ENCODE measurements at regions not wholly inside any gene's neighbourhood (a gene's known extent, or its start where the extent isn't known, plus 50 kb on each side); places are given as distances from the start of the nearest gene placed in this dataset.

- no peak for DNase-seq
Observed at GRCh38 chr6:147869869-147870268, 361.4 kb downstream of the SAMD5 start.

GRCh38 chr6:147870506-147871110 lies 362.1 kb downstream of the SAMD5 start:
- DNase-seq, result no peak

DNA sequence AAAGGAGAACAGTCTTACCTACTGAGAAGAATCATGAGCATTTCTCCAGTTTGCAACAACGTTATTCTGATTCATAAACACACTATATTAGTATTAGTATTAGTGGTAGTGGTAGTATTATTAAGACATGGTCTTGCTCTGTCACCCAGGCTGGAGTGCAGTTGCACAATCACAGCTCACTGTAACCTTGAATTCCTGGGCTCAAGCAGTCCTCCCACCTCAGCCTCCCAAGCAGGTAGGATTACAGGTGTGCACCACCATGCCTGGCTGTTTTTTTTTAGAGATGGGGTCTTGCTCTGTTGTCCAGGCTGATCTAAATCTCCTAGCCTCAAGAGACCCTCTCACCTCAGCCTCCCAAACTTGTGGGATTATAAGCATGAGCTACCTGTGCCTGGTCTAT lies 363.5 kb downstream of the SAMD5 start:
- DNase-seq, result no peak

DNA sequence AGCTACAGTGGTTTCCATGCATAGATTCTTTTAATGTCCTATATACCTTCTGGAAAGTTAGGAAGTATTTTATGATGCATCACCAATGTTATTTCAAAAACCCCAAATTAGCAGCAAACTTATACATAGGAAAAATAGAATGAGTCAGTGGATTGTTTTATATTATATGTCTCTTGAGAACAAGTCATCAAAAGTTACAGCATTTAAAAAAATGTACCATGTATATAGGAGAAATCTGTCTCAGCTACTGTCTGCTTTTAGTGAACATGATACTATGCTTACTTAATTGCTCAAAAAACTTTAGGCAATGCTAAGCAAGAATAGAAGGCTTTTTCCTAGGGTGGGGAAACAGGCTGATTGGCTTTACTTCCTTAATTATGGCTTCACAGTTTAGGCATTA lies 365.3 kb downstream of the SAMD5 start:
- DNase-seq, result no peak

DNA sequence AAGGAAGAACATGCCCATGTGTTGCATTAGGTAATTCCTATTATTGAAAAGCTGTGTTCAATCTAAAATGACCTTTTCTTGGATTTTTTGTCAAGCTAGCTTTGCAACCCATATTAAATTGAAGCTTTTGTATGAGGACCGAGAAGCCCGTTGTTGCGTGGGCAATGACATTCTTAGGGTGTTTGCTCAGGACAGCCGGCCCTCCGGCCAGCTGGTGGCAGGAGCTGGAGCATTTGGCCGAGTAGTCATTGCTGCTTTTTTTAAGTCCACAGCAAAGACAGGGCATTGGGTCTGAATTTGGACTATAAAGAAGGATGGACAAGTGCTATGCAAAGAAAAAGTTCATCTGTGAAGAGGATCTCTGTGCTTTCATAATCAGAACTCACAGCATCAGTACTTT lies 365.8 kb downstream of the SAMD5 start:
- DNase-seq, result no peak

DNA sequence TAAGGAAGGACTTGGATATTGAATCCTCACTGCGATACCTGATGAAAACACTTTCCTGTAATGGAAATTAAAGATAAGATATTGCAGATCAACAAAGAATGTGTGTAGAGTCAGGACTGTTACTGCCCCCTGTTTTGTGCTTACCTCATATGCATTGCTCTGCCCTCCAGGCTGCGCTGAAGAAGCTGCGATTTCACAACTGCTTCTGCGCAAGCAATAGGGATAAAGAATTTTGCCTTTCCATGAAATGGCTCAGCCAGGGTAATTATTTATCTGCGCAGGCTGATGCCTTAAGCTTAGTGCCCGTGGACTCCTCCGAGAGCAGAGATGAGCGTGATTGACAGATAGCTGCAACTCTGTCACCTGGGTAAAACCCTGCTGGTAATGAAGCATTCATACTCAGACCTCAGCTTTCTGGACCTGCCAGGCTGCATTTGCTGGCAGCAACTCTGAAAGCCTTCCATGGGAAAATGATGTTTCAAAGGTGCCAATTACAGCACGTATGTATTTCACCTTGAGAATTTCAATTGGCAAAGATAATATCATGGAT lies 370.6 kb downstream of the SAMD5 start:
- DNase-seq, result no peak

DNA sequence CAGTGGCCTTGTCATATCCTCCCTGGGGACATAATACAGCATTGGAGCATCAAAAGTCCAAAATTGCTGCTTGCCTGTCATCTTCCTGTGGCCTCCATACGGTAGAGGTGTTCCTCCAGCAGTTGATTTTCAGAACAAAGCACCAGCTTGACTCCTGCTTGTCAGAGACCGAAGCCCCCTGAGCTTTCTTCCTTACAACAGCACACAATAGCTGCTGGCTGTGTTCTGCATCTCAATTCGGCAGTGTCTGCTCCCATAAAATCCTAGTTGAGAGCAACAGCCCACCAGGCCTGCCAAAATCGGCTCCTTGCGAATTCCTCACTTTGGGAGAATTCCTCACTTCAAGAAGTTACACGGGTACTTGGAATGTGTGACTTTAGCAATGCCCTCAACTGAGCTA lies 372.9 kb downstream of the SAMD5 start:
- DNase-seq, result no peak

GRCh38 chr6:147888374-147888773 lies 379.9 kb downstream of the SAMD5 start:
- no peak for DNase-seq

GRCh38 chr6:147891671-147892070 lies 383.2 kb downstream of the SAMD5 start:
- no peak for DNase-seq

- DNase-seq, result no peak
Observed at GRCh38 chr6:147892476-147892875, 384.0 kb downstream of the SAMD5 start.

- no peak for DNase-seq
Observed at GRCh38 chr6:147895272-147895671, 386.8 kb downstream of the SAMD5 start.

DNA sequence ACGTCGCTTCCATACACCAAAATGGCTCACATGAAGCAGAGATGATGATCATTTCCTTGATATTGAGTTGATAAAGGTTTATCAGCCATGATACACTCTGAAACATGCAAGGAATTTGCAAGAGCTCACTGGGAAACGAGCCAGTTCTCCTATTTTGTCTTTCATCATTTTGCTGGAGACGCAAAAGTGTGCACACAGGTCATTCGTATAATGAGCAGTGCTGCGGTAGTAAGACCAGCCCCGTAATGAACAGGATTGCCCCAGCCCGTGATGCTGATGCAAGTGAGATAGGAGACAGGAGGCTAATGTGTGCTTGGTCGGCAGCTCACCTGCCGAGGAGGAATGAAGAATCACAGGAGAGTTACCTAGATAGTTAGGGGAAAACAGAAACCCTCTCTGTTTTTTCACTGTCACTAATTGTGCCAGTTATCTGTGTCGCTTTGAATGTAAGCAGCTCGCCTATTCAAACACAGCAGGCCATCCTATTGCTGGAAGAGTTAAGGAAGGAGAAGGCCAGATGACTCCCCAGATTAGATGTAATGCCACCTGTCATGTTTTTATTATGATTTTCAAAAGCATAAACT lies 391.8 kb downstream of the SAMD5 start:
- no peak for DNase-seq

DNA sequence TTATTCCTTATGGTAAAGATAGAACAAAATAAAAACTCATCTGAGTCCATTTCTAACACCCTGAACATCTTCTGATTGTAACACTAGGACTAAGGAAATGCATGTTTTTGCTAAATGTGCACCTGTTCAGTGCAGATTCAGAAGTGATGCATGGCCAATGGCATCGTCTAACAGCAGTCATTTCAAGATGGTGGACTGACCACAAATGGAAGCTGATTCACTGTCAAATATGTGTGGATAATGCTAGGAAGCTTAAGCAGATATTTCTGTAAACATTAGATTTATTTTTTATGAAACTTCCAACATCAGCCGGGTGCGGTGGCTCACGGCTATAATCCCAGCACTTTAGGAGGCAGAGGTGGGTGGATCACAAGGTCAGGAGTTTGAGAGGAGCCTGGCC lies 394.8 kb downstream of the SAMD5 start:
- no peak for DNase-seq

DNA sequence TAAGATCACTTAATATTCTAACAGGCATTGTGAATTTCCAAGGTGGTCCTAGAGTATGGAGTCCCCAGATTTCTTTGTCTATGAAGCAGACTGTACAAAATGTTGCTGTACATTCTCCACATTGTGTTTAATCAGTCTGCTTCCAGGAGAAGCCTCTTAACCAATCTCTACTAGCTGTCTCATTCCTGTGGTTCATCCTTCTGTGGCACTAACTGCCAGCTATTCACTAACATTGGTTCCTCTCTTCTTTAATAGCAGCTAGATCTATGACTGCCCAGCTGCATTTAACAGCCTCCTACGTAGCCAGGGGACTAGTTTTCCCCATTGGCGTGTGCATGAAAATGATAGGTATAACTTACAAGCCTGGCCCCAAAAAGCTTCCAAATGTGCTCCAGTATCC lies 395.4 kb downstream of the SAMD5 start:
- DNase-seq, result no peak

DNA sequence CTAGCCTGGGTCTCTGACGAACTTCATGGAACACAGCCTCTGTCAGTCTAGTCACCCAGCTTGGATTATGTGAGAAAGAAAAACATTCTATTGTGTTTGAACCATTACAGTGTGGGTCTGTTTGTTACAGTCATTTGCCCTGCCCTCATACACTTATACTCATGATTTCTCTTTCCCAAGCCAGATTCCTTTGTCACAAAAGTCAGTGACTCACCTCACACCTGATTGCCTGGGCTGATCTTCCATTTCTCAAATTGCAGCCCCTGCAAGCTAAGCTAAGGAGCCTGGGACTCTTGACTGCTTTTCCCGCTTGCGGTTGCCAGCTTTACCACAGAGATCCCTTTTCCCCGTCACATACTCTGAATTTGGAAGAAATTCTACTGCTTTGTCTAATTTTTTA lies 395.9 kb downstream of the SAMD5 start:
- no peak for DNase-seq

DNA sequence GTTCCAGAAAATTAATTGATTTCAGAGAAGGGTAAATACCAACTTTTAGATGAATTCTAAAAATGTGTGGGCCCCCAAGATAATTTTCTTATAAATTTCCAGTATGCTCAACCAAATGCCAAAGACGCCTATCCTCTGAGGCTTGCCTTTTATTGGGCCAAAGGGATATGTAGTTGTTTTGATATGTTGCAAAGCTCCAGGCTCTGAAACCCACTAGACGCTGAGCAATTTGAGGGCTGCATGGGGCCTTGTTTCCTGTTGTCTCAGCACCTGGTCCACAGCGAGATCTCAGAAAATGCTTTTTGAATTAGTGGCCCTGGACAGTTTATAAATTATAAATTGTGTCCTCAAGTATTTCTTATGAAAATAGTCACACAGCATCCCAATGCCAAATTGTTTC lies 397.2 kb downstream of the SAMD5 start:
- DNase-seq, result no peak

GRCh38 chr6:147906361-147906760 lies 397.9 kb downstream of the SAMD5 start:
- no peak for DNase-seq

DNA sequence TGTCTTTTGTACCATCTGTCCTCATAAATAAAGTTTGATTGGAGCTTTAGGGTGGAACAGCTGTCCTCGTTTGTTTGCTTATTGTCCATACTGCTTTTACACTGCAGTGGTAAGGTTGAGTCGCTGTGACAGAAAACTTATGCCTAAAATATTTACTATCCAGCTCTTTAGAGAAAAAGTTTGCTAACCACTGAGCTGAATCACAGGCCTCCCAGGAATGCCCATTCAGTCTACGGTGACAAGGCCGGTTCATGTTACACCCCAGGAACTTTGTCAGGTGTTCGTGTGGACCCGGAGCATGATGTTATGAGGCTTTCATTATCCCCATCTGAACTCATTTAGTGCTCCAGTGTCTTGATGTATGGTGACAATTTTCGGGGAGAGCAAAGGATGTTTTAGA lies 401.1 kb downstream of the SAMD5 start:
- no peak for DNase-seq

- no peak for DNase-seq
Observed at GRCh38 chr6:147910281-147910680, 401.8 kb downstream of the SAMD5 start.

- no peak for DNase-seq
Observed at GRCh38 chr6:147911057-147911456, 402.6 kb downstream of the SAMD5 start.

GRCh38 chr6:147911686-147912085 lies 403.2 kb downstream of the SAMD5 start:
- DNase-seq, result no peak

DNA sequence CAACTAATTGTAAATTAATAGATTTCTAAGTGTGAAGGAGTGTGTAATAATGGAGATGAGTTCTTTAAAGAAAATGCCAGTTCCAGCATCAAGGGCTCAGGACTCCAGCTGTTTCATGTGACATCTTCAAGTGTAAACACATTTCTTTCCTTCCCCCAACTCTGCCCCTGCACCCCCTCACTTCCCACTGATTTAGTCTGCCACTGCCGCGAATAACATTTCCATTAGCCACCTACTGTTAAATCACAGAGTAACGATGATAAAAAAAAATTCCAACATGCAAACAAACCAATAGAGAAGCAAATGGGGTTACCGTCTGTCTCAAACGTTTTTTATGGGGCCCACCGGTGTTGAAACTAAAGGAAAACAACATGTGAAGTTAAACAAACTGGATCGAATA lies 414.3 kb downstream of the SAMD5 start:
- DNase-seq, result no peak

GRCh38 chr6:147924598-147924997 lies 416.1 kb downstream of the SAMD5 start:
- no peak for DNase-seq

DNA sequence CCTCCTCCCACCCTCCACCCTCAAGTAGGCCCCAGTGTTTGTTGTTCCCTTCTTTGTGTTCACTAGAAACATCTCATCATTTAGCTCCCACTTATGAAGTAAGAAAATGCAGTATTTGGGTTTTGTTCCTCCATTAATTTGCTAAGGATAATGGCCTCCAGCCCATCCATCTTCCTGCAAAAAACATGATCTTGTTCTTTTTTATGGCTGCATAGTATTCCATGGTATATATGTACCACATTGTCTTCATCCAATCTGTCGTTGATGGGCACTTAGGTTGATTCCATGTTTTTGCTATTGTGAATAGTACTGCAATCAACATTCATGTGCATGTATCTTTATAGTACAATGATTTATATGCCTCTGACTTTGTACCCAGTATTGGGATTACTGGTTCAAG lies 416.8 kb upstream of the SASH1 start:
- no peak for DNase-seq

DNA sequence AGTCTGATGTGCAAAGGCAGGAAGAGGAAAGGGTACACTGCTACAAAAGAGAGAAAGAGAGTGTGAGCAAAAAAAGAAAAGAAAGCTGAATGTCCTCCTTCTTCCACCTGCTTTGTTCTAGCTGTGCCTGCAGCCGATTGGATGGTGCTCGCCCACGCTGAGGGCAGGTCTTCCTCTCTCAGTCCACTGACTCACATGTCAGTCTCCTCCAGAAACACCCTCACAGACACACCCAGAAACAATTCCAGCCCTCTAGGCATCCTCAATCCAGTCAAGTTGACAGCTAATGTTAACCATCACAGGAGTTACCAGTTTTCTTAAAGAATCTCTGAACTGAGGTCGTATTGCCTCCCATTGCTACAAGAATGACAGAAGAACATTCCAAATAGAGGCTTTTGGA lies 411.9 kb upstream of the SASH1 start:
- DNase-seq, result no peak

Measured in NCI-H2081 (cell line).